Umbilical cord (tissue), 1 donor: ENCODE measurements at regions not wholly inside any gene's neighbourhood (a gene's known extent, or its start where the extent isn't known, plus 50 kb on each side); places are given as distances from the start of the nearest gene placed in this dataset.
A peak's percentile ranks its signal among the peaks of the same experiment; 100 is the strongest.
"Not testable (repeated sequence)": the region's sequence is repeated elsewhere in the genome, so short reads cannot be mapped to it uniquely, and the experiment has no call there.

ENCODE experiments used
- DNase-seq: peaks from one replicate; pipeline ENCODE4 v3.0.0-alpha.2; 2015; ENCODE audit warnings: low spot score

GRCh38 chr16:13708347-13709120 is 211.4 kb upstream of the ERCC4 start:
- no peak for DNase-seq

GRCh38 chr16:13718748-13719147 is 201.2 kb upstream of the ERCC4 start:
- no peak for DNase-seq

GRCh38 chr16:13727943-13728342 is 192.0 kb upstream of the ERCC4 start:
- no peak for DNase-seq

GRCh38 chr16:13733561-13733960 is 186.4 kb upstream of the ERCC4 start:
- DNase-seq: peak; percentile 28

- not testable (repeated sequence) for DNase-seq
These were observed 180.2 kb upstream of the ERCC4 start for GRCh38 chr16:13739621-13740373.

- DNase-seq: no peak
These were observed 177.0 kb upstream of the ERCC4 start for GRCh38 chr16:13742928-13743327.

- DNase-seq: no peak
These were observed 176.4 kb upstream of the ERCC4 start for GRCh38 chr16:13743571-13743970.

GRCh38 chr16:13756411-13757140 is 163.4 kb upstream of the ERCC4 start:
- no peak for DNase-seq

GRCh38 chr16:13766334-13766733 is 153.6 kb upstream of the ERCC4 start:
- DNase-seq: no peak

- peak; percentile 30 for DNase-seq
These were observed 152.7 kb upstream of the ERCC4 start for GRCh38 chr16:13767215-13767614.

- DNase-seq: no peak
These were observed 151.5 kb upstream of the ERCC4 start for GRCh38 chr16:13768471-13768870.

- DNase-seq: no peak
These were observed 149.5 kb upstream of the ERCC4 start for GRCh38 chr16:13770436-13770835.

GRCh38 chr16:13772782-13773181 is 147.2 kb upstream of the ERCC4 start:
- DNase-seq: no peak

GRCh38 chr16:13779676-13780075 is 140.3 kb upstream of the ERCC4 start:
- no peak for DNase-seq

- no peak for DNase-seq
These were observed 139.4 kb upstream of the ERCC4 start for GRCh38 chr16:13780406-13781168.

GRCh38 chr16:13781169-13781564 is 138.8 kb upstream of the ERCC4 start:
- no peak for DNase-seq

- no peak for DNase-seq
These were observed 138.2 kb upstream of the ERCC4 start for GRCh38 chr16:13781575-13782338.

GRCh38 chr16:13791095-13791494 is 128.9 kb upstream of the ERCC4 start:
- DNase-seq: no peak

GRCh38 chr16:13793841-13794409 is 126.0 kb upstream of the ERCC4 start:
- DNase-seq: no peak

GRCh38 chr16:13795131-13795530 is 124.8 kb upstream of the ERCC4 start:
- DNase-seq: no peak

GRCh38 chr16:13797718-13798117 is 122.2 kb upstream of the ERCC4 start:
- DNase-seq: no peak
